NCI-H82 treated with DMSO at 0.1 percent for 48 hours (cell line): ENCODE measurements at regions not wholly inside any gene's neighbourhood (a gene's known extent, or its start where the extent isn't known, plus 50 kb on each side); places are given as distances from the start of the nearest gene placed in this dataset.

Source experiments
- DNase-seq: peaks from one replicate; lab custom pipeline; 2025; ENCODE audit not compliant: unreplicated experiment; lab: John Stamatoyannopoulos, UW

DNA sequence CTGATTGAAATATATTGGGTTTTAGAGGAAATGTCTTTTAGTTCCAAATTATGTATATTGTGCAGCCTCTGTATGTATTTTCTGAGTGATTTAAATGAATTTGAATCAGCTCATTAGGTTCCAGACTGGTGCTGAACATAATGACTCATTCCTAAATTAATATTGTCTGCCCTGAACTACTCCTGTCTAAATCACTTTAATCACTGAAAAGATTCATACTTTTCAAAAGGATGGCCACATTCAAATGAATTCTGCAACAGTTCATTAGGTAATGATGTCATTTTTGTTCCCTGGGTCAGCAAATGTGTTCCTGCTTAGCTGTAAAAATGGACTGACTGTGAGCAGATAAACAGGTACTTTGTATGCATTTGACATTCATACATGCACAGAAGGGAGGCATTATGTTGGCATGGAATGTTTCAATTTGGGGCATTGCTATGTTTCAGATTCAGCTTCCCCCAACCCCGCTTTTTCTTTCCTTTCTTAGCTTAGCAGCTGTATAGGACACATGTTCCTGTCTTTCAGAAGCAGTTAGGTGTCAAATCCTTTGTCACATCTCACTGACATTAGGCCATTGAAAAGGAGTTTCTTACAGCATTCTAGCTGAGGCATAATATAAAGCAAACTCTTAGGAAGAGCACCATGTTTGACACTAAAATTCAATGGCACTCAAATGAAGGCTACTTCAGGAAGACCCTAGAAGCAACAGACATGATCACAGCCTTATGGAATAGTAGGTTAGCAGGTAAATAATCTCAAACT lies 318.5 kb upstream of the ARPP21 start:
- DNase-seq = no peak

DNA sequence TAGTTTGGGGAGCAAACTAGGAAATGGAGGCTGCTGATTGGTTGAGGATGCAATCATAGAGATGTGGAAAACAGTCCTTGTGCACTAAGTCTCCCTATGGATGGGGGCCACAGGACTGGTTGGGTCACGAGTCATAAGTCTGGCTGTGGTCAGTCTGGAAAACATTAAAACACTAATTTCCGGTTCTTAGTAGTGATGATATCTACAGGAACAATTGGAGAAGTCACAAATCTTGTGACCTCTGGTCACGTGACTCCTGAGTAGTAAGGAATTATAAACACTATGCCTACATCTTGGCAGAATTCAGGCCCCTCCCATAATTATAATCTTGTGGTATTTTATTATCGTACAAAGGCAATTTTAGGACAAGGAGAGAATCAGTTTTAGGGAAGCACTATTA lies 317.3 kb upstream of the ARPP21 start:
- DNase-seq = no peak

DNA sequence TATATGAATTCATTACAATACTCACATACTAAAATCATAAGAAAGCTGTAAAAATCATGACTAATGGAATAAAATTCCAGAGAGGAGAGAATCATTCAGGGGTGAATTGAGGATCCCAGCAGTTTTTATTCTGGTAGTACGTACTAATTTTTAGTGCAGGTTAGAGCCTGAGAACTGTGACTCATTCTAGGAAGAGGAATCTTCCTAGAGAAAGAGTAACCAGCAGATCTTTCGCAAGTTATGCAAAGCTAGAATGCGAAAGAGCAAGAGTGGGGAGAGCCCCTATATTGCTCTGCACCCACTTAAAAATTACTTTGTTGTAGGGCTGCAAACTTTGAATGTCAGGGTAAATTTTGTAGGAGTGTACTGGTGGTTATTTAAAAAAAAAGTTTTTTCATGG lies 303.6 kb upstream of the ARPP21 start:
- DNase-seq = no peak

DNA sequence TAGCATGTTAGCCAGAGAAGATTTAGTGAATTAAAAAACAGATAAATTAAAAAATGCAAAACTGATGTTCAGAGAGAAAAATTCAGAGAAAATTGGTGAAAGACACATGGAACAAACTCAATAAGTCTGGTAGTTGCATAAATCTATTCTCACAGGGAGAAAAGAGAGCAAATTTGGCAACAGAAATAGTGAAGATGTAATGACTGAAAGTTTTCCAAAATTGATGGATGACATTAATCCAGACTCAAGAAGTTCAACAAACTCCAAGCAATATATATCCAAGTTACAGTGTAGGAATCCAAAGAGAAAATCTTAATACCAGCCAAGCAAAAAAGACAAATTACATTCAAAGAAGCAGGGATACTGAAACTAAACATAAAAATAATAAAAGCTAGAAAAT lies 302.7 kb upstream of the ARPP21 start:
- DNase-seq = no peak

DNA sequence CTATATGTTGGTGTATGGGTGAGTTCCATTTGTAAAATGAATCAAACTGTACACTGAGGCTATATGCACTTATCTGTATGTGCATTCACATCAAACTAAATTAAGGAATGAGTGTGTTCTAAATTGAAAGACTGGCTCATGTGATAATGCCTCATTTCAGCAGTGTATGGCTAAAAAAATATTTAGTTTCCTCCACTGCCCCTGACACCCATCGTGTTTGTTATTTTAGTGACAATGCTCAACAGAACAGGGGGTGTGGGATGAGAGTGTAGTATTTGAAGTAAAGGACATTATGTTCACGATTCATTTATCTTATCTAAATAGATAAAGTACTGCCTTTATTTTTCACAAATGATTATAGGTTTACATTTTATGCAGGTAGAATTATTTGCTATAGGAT lies 301.1 kb upstream of the ARPP21 start:
- DNase-seq = no peak

GRCh38 chr3:35380196-35380595 lies 259.1 kb upstream of the ARPP21 start:
- no peak for DNase-seq

- no peak for DNase-seq
Measured at GRCh38 chr3:35383216-35383615, 256.1 kb upstream of the ARPP21 start.

- no peak for DNase-seq
Measured at GRCh38 chr3:35383719-35384555, 255.4 kb upstream of the ARPP21 start.

GRCh38 chr3:35385271-35385670 lies 254.1 kb upstream of the ARPP21 start:
- no peak for DNase-seq

DNA sequence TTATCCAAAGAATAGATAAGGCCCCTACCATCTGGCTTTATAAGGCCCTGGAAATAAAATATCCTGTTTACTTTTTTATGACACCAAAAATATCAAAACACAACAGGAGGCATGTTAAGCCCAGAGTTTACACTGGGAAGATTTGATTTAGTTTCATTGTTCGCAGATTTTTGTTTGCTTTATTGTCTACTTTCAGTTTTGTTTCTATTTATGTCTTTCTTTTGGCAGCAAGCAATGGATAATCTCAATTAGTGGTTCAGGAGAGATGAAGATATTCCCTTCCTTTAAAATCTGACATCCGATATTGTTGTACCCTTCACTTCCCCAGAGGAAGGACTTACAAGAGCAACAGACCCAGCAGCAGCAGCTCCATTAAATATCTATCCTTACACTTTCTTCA lies 249.4 kb upstream of the ARPP21 start:
- DNase-seq = no peak

- DNase-seq = no peak
Measured at GRCh38 chr3:35392187-35392586, 247.1 kb upstream of the ARPP21 start.

GRCh38 chr3:35393901-35394799 lies 245.2 kb upstream of the ARPP21 start:
- DNase-seq = no peak

DNA sequence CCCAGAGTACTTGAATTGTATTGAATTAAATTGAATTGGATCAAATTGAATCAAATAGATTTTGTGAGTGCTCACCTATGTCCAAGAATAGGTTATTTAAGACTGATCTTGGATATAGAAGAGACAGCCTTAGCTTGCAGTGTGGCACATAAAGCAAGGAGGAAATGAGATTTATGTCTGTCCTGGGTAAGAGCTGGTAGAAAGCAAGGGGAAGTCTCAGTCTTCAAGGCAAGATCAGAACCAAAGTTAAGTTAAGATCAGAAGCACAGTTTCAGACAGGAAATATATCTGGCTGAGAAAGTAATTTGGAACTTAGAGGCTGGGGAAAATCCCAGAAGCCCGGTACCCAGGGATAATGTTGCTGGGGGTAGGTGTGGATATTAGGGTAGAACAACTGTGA lies 244.4 kb upstream of the ARPP21 start:
- DNase-seq = no peak

GRCh38 chr3:35401671-35402070 lies 237.7 kb upstream of the ARPP21 start:
- DNase-seq = no peak

GRCh38 chr3:35404571-35404970 lies 234.8 kb upstream of the ARPP21 start:
- no peak for DNase-seq

- DNase-seq = no peak
Measured at GRCh38 chr3:35408882-35409281, 230.4 kb upstream of the ARPP21 start.

GRCh38 chr3:35409991-35410390 lies 229.3 kb upstream of the ARPP21 start:
- DNase-seq = no peak

GRCh38 chr3:35413483-35413882 lies 225.8 kb upstream of the ARPP21 start:
- no peak for DNase-seq

DNA sequence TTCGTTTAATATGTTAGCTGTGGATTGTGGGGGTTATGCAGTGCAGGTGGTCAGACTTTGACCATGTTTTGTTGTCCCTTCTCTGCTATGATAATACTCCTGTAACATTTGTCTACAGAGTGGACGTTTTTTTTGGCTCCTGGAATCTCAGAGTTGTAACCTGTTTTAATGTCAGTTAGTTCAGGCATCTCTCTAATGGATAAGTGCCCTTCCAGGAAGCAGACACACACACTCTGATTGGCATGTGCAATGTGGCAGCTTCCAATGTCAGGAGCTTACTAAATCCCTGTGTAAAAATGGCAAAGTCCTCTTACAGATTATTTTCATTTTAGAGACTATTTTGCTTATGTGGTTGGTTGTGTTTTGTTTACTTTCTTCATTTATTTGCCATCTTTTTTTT lies 222.2 kb upstream of the ARPP21 start:
- no peak for DNase-seq

GRCh38 chr3:35422101-35422500 lies 217.2 kb upstream of the ARPP21 start:
- DNase-seq = no peak

GRCh38 chr3:35422836-35423601 lies 216.3 kb upstream of the ARPP21 start:
- no peak for DNase-seq
